ENCODE measurements at regions not wholly inside any gene's neighbourhood (a gene's known extent, or its start where the extent isn't known, plus 50 kb on each side); places are given as distances from the start of the nearest gene placed in this dataset.
"Not testable (repeated sequence)": the region's sequence is repeated elsewhere in the genome, so short reads cannot be mapped to it uniquely, and the experiment has no call there.

- peak in 2 of 4 donors; percentile 6 to 39 for DNase-seq (ENCODE audit: low read depth in 4 of 4, low spot score in 3 of 4)
These were observed 179.7 kb upstream of the ST6GALNAC5 start for GRCh38 chr1:76687307-76688175.

GRCh38 chr1:76690766-76691165 is 176.5 kb upstream of the ST6GALNAC5 start:
- no peak for DNase-seq (ENCODE audit: low read depth in 4 of 4, low spot score in 3 of 4)

GRCh38 chr1:76695535-76695934 is 171.7 kb upstream of the ST6GALNAC5 start:
- DNase-seq (ENCODE audit: low read depth in 4 of 4, low spot score in 3 of 4): no peak

GRCh38 chr1:76697361-76697760 is 169.9 kb upstream of the ST6GALNAC5 start:
- DNase-seq (ENCODE audit: low read depth in 4 of 4, low spot score in 3 of 4): no peak

GRCh38 chr1:76699646-76700045 is 167.6 kb upstream of the ST6GALNAC5 start:
- not testable (repeated sequence) for DNase-seq (ENCODE audit: low read depth in 4 of 4, low spot score in 3 of 4)

- not testable (repeated sequence) for DNase-seq (ENCODE audit: low read depth in 4 of 4, low spot score in 3 of 4)
These were observed 167.1 kb upstream of the ST6GALNAC5 start for GRCh38 chr1:76700200-76700599.

- no peak for DNase-seq (ENCODE audit: low read depth in 4 of 4, low spot score in 3 of 4)
These were observed 161.7 kb upstream of the ST6GALNAC5 start for GRCh38 chr1:76705560-76705959.

GRCh38 chr1:76713535-76713934 is 153.7 kb upstream of the ST6GALNAC5 start:
- DNase-seq (ENCODE audit: low read depth in 4 of 4, low spot score in 3 of 4): no peak

GRCh38 chr1:76715474-76715873 is 151.8 kb upstream of the ST6GALNAC5 start:
- no peak for DNase-seq (ENCODE audit: low read depth in 4 of 4, low spot score in 3 of 4)

- no peak for DNase-seq (ENCODE audit: low read depth in 4 of 4, low spot score in 3 of 4)
These were observed 143.3 kb upstream of the ST6GALNAC5 start for GRCh38 chr1:76723949-76724348.

GRCh38 chr1:76724816-76725215 is 142.5 kb upstream of the ST6GALNAC5 start:
- no peak for DNase-seq (ENCODE audit: low read depth in 4 of 4, low spot score in 3 of 4)

- DNase-seq (ENCODE audit: low read depth in 4 of 4, low spot score in 3 of 4): no peak
These were observed 141.2 kb upstream of the ST6GALNAC5 start for GRCh38 chr1:76725864-76726619.

GRCh38 chr1:76727520-76727919 is 139.8 kb upstream of the ST6GALNAC5 start:
- DNase-seq (ENCODE audit: low read depth in 4 of 4, low spot score in 3 of 4): no peak

GRCh38 chr1:76729142-76729541 is 138.1 kb upstream of the ST6GALNAC5 start:
- DNase-seq (ENCODE audit: low read depth in 4 of 4, low spot score in 3 of 4): no peak

- DNase-seq (ENCODE audit: low read depth in 4 of 4, low spot score in 3 of 4): no peak
These were observed 137.3 kb upstream of the ST6GALNAC5 start for GRCh38 chr1:76730027-76730426.

GRCh38 chr1:76738355-76738754 is 128.9 kb upstream of the ST6GALNAC5 start:
- not testable (repeated sequence) for DNase-seq (ENCODE audit: low read depth in 4 of 4, low spot score in 3 of 4)

- DNase-seq (ENCODE audit: low read depth in 4 of 4, low spot score in 3 of 4): not testable (repeated sequence)
These were observed 126.3 kb upstream of the ST6GALNAC5 start for GRCh38 chr1:76740956-76741355.

- DNase-seq (ENCODE audit: low read depth in 4 of 4, low spot score in 3 of 4): no peak
These were observed 122.3 kb upstream of the ST6GALNAC5 start for GRCh38 chr1:76744989-76745388.

- DNase-seq (ENCODE audit: low read depth in 4 of 4, low spot score in 3 of 4): no peak
These were observed 121.1 kb upstream of the ST6GALNAC5 start for GRCh38 chr1:76746206-76746605.

- no peak for DNase-seq (ENCODE audit: low read depth in 4 of 4, low spot score in 3 of 4)
These were observed 112.5 kb upstream of the ST6GALNAC5 start for GRCh38 chr1:76754730-76755129.

GRCh38 chr1:76759171-76759860 is 108.0 kb upstream of the ST6GALNAC5 start:
- no peak for DNase-seq (ENCODE audit: low read depth in 4 of 4, low spot score in 3 of 4)

Data from left renal pelvis (tissue), 4 donors.